ENCODE measurements at regions not wholly inside any gene's neighbourhood (a gene's known extent, or its start where the extent isn't known, plus 50 kb on each side); places are given as distances from the start of the nearest gene placed in this dataset.
"Not testable (repeated sequence)": the region's sequence is repeated elsewhere in the genome, so short reads cannot be mapped to it uniquely, and the experiment has no call there.

DNA sequence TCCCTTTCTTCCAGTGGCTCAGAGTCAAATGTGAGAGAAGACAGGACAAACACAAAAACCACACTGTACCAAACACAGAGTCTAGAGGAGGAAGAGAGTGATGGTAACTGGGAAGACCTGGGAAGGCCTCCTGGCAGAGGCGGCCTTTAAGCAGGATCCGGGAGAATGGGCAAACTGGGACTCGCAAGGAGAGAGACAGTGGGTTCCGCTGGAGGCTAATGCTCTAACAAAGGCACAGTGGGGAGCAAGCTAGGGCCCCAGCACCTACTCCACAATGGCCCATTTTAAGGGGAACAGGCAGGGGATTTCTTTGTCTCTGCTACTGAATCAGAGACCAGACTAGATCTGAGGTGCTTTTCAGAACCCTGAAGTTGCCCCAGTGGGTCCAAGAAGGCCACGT is 81.4 kb upstream of the HES1 start:
- DNase-seq (no peak), ATAC-seq (no peak)
- intact Hi-C loops (cut with DNase I), result no loop called here

DNA sequence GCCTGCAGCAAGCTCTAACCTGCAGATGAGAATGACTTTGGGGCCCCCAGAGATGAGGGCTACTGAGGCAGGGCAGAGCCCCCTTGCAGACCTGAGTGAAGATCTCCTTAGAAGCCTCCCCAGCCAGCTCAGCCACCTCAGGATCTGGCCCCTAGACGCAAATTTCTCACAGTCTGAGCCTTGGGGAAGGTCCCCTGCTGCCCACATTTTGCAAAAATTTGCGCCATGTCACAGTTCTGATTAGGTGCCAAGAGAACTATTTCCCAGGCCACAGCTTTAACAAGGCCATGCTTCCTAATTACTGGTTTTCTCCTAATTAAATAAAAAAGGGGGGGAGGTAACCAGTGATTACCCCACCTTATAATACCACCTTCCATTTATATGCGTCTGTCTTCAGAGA is 81.0 kb upstream of the HES1 start:
- intact Hi-C loops (cut with DNase I), result no loop called here
- ATAC-seq (no peak), DNase-seq (no peak)

DNA sequence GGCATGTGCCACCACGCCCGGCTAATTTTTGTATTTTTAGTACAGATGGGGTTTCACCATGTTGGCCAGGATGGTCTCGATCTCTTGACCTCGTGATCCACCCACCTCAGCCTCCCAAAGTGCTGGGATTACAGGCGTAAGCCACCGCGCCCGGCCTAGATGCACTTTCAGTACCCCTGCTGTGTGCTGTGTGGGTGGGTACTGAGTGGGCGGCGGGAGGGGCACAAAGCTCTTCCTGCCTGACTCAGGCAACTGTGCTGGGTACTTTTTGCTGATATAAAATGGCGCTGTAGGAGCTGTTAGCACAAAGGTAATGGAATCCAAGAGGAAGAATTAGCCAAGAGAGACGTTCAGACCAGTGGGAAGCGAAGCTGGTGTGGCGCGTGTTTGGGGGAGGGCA is 79.6 kb upstream of the HES1 start:
- ATAC-seq; intact Hi-C loops (cut with DNase I); DNase-seq: not testable (repeated sequence)

DNA sequence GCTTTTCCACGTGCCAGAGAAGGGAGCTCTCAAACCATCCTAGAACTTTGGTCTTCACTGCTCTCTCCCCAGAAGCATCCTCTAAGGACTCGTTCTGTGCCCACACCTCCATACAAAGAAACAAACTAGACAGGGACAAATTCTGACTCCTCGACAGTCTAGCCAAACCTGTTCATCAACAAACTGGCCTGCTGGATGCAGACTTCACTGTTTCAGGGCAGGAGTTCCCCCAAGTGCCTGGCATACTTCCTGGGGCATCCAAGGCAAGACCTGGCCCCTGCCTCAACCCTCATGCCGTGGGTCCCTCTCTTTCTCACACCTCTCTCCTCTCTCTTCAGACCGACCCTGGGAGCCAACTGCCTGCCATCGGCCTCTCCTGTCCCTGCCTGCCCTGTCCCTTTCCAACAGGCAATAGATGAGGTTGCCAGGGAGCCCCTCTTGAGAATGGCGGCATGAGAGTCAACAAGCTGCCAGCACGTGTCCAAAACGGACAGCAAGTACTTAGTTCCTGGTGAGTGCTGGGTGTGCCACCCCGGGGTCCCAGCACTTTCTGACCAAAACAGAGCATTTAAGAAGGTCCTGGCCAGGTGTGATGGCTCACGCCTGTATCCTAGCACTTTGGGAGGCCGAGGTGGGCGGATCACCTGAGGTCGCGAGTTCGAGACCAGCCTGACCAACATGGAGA is 79.1 kb upstream of the HES1 start:
- no peak for DNase-seq
- no peak for ATAC-seq
- intact Hi-C loops (cut with DNase I), result no loop called here

DNA sequence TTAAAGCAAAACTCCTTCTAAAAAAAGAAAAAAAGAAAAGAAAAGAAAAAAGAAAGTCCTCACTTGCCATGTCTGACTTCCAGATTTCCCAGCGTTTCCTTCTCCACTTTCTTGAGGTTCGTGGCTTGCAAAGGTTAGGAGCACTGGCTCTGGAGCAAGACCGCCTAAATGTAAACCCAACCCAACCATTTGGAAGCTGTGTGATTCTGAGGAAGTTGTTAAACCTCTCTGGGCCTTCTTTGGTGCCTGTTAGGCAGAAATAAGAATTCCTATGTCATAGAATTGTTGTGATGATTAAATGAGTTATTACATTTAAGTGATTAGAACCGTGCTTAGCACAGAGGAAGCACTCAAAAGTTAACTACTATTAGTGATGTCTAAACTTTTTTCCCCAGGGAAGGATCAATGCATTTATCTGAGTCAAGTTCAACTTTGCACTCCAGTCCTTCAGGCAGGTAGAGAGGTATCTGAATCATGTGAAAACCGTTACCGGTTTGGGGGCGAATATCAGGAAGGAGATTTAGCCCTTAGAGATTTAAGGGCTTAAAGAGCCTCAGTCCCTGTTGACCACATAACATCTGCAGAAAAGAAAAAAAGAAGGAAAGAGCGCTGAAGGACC is 78.3 kb upstream of the HES1 start:
- ATAC-seq, result no peak
- intact Hi-C loops (cut with DNase I), result no loop called here
- DNase-seq, result no peak

DNA sequence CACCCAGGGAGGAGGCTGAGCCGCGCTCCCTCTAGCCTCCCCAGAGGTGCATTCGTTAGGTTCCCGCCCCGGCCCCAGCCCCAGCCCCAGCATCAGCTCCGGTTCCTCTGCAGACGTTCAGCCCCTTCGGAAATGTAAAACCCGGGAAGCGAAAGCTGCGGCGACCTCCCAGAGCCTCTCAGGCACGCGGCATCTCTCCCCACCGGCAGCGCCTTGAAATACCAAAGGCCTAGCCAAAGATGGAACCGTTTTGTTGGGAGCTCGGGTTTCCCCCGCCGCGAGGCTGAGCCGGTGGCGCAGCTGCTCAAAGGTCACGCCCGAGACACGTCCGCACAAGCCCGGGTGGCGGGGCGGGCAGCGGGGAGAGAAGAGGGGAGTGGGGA is 77.8 kb upstream of the HES1 start:
- peak; percentile 78 to 88 for ATAC-seq
- intact Hi-C loops (cut with DNase I), result no loop called here

DNA sequence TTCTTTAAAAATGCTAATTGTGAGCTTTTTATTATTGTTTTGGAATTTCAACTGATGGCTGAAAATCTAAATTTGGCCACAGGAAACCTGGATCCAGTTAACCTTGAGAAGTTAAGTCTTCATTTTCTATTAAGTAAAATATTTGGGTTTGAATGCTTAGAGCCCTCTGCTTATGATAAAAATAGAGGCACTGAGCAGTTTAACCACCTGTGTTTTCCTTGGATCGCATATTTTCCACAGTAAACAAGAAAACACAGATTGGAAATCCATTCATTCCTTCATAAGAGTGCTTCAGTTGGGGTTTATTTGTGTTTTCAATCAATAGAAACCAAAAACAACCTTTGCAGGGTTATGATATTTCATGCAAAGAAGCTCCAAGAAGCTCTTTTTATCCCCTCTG is 77.2 kb upstream of the HES1 start:
- DNase-seq (no peak), ATAC-seq (no peak)
- intact Hi-C loops (cut with DNase I), result no loop called here

More for the DNA sequence above, 77.8 kb upstream of the HES1 start:
- peak; percentile 57 for DNase-seq

DNA sequence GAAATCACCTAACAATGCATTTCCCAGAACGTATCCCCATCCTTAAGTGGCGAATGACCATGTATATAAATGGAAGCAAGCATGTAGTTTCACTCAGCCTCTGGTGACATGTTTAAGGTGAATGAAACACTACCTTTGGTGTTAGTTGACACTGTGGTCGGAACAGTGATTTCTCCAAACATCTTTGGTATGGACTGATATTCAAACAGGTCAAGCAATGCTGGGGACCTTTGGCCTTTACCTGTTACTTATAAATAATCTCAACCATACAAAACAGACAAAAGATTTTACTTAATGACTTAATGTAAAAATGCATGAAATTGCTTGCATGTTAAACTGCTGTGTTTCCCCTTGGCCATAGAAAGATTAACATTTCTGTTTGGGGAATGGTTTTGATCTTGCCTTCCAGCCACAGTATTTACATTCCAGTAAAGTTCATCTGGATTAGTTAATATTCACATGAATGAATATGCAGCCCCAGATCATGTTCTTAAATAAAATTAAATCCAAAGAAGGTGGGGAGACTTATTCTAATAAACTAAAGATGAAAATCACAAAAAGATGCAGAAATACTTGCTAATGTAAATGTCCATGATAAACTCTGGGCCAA is 74.4 kb upstream of the HES1 start:
- no peak for ATAC-seq
- intact Hi-C loops (cut with DNase I), result no loop called here
- no peak for DNase-seq

DNA sequence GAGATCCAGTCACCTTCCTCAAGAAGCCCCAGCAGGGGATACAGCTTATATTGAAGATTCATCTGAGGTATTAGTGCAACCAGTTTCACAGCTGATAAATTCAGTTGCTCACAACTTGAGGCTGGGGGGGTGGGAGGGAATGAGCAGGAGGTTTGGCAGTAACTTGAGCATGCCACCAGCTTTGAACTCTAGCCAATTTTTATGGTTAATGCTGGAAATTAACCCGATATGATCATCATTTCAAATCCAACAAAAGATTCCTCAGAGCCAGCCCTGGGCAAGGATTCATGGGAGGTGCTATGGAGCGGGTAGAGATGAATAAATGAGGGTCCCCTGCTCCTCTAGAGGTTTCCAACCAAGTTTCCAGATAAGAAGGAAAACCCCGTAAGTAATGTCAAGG is 73.1 kb upstream of the HES1 start:
- DNase-seq (no peak), ATAC-seq (no peak)
- intact Hi-C loops (cut with DNase I), result no loop called here

DNA sequence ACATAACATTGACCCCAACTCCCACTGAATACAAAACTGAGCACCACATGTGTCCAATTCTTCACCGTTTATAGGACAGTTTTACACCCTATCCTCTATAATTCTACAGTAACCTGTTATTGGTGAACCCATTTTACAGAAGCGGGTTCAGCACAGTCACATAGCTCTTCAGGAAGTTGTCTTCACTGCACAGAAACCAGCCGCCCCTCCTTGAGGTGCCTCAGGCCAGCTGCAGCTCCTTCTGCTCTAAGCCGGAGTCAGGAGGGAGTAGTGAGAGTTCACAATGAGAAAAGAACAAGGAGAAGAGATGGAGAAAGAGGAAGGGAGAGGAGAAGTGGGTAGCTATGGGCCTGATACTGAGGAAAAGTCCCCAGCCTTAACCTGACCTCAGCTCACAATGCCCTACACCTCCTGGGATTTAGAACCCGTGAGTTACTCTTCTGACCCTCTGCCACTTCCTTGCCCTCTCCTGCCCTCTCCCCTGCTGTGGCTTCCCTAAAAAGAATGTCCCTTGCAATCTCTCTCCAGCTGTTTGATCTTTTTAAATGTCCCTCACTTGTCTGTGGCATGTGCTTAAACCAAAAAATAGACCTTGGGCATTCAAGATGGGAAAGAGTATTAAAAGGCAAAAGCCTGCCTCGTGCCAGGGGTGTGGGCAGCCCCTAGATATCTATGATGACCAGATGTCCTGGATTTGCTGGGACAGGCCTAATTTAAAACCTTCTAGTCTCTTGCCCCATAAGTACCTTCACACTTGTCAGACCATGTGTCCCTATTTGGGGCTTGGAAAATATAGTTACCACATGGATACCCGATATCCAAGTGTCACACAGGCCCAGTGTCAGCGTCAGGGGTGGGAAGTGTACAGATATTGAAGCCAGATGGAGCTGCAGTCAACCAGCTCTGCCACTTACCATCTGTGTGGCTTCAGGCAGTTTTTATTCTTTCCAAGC is 71.3 kb upstream of the HES1 start:
- intact Hi-C loops (cut with DNase I), result no loop called here
- DNase-seq (no peak), ATAC-seq (peak; percentile 16 to 82)

DNA sequence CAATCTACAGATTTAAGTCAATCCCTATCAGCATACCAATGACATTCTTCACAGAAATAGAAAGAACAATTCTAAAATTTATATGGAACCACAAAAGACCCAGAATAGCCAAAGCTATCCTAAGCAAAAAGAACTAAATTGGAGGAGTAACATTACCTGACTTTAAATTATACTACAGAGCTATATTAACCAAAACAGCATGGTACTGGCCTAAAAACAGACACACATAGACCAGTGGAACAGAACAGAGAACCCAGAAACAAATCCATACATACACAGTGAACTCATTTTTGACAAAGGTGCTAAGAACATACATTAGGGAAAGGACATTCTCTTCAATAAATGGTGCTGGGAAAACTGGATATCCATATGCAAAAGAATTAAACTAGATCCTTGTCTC is 68.6 kb upstream of the HES1 start:
- intact Hi-C loops (cut with DNase I); DNase-seq; ATAC-seq: not testable (repeated sequence)

DNA sequence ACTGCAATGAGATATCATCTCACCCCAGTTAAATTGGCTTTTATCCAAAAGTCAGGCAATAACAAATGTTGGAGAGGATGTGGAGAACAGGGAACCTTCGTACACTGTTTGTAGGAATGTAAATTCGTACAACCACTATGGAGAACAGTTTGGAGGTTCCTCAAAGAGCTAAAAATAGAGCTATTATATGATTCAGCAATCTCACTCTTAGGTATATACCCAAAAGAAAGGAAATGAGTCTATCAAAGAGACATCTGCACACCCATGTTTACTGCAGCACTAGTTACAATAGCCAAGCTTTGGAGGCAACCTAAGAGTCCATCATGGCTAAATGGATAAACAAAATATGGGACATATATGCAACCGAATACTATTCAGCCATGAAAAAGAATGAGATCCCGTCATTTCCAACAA is 68.0 kb upstream of the HES1 start:
- intact Hi-C loops (cut with DNase I), result no loop called here
- DNase-seq, result no peak
- ATAC-seq, result no peak

DNA sequence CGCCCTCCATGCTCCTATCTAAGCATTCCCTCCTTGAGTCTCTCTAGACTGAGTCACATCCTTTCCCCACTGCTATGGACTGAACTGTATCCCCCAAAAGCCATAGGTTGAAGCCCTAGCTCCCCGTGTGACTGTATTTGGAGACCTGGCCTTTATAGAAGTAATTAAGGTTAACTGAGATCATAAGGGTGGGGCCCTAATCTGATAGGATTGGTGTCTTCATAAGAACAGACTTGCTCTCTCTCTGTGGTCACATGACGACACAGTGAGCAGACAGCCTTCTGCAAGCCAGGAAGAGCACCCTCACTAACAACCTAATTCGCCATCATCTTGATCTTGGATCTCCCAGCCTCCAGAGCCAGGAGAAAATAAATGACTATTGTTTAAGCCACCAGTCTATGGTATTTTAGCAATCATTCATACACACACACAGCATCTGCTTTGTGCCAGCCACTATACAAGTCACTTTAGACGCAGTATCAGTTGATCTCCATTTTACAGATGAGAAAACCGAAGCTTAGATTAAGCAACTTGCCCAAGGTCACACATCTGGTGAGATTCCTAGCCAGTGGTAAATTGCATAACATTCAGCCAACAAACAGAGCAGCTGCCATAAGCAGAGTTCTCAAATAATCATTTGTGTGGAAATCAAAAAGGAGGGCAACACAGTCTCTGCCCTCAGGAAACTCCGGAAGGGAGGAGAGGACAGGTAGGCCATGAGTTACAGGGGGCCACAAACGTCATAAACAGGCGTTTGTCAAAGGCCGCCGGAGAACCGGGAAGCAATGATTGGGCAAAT is 66.3 kb upstream of the HES1 start:
- intact Hi-C loops (cut with DNase I), result loop anchor here (2.0 to 10.0 kb wide), 5 partner anchors 55 to 201 kb away; no protein-coding TSS in a partner anchor
- ATAC-seq (no peak), DNase-seq (no peak)

DNA sequence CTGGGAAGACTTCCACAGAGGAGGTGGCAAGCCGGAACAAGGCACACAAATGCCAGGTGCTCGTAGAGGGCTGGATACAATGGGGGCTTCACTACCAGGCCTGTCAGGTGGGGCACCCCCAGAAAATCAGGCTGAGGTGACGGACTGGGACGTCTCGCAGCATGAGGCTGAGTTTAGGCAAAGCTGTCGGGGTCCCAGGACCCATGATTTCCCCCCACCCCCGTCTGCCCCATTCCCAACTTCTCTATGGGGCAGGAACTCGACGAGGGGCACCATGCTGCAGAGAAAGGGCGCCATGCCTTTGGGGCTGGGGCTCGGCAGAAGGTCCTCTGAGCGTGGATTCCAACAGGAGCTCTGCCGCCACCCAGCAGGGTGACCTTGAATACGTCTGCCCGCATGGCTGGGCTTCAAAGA is 65.7 kb upstream of the HES1 start:
- intact Hi-C loops (cut with DNase I), result loop anchor here (2.0 to 10.0 kb wide), 5 partner anchors 55 to 201 kb away; no protein-coding TSS in a partner anchor
- no peak for DNase-seq
- ATAC-seq, result no peak

DNA sequence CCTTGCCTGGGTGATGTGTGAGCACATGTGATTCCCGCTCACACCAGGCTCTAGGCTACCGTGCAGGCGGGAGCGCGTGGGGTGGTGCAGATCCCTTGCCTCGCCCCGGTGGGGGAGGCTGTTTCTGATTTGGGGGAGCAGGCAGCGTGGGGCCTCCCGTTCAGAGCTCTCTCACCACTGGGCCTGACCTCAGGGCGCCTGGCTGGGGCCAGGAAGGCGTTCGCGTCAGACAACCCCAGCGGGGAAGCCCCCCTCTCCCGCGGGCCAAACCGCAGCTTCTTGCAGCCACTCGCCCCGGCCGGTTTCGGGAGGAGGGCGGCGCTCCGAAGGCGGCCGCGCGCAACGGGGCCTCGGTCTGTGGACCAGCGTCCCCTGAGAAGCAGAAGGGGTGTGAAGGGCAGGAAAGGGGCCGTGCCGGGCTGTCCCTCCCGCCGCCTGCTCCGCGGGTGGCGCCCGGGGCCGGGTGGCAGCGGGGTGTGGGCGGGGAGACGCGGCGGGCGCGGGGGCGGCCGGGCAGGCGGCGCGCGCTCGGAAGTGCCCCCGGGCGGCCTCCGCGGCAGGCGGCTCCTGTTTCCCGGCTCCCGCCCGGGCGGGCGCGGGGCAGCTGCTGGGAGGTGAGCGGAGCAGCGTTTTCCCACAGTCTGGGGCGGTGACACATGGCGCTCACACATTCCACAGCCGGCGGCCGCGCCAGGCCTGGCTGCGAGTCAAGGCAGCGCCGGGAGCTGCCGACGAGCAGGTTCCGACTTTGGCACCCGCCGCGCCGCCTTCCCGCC is 65.1 kb upstream of the HES1 start:
- intact Hi-C loops (cut with DNase I), result loop anchor here (2.0 to 10.0 kb wide), 5 partner anchors 56 to 200 kb away; no protein-coding TSS in a partner anchor
- ATAC-seq (peak; percentile 91 to 92), DNase-seq (peak; percentile 91)

DNA sequence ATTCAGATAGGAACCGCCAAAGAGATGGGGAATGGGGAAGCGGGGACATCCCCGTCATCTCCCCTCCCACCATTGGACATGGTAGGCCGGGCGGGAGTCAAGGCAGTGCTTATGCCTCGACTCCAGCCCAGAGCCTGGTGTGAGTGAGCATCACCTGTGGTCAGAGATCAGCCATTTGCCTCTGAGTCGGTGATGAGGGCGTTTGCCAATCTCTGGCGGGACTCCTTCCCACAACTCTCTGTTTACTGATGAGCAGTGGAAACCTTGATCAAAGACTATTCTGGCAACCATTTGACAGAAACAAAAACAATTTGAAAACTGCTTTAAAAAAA is 63.9 kb upstream of the HES1 start:
- DNase-seq (no peak), ATAC-seq (no peak)
- intact Hi-C loops (cut with DNase I), result loop anchor here (5.0 to 10.0 kb wide), 3 partner anchors 57 to 70 kb away; no protein-coding TSS in a partner anchor

DNA sequence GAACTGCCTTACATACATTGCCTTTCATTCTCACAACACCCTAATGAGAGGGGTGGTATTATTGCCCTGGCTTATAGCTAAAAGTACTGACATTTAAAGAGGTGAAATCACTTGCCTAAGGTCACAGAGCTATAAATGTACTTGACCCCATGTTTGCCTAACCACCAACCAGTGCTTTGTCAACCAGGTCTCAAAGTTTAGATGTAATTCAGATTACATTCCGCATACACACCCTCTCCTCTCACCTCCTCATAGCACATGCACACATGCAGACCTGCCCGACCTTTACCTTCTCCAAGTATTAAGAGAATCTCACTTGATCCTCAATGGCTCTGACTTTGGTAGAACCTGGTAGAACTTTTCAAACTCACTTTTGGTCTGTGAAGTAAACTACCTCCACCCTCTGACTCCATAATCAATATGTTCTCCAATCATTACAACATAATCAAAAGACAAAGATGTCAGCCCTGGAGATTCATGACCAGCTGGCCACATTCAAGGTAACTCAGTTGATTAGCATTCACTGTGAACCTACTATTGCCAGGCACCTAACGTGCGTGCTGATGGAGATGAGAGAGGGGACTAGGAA is 63.2 kb upstream of the HES1 start:
- ATAC-seq, result no peak
- intact Hi-C loops (cut with DNase I), result loop anchor here (5.0 to 10.0 kb wide), 3 partner anchors 58 to 70 kb away; no protein-coding TSS in a partner anchor
- DNase-seq, result no peak
